OCI-LY3 (cell line): ENCODE measurements at regions not wholly inside any gene's neighbourhood (a gene's known extent, or its start where the extent isn't known, plus 50 kb on each side); places are given as distances from the start of the nearest gene placed in this dataset.

Source experiments
- CTCF ChIP-seq: fragments of 200-600, 300-600 bp; sonication (generic); IDR thresholded peaks from 2 replicates; pipeline ENCODE4 v1.5.1; 2014; ENCODE audit warnings: antibody characterized with exemption, low read length, low read depth
- EZH2phosphoT487 ChIP-seq: fragments of 200-600 bp; shearing (Covaris generic); IDR thresholded peaks from 2 replicates; pipeline ENCODE4 v1.6.1; 2018; ENCODE audit warnings: antibody characterized with exemption, mixed run types, low read depth

- TF ChIP-seq CTCF = no peak
- TF ChIP-seq EZH2phosphoT487 = no peak
Observed at GRCh38 chr17:71402007-71402406, 718.8 kb upstream of the SOX9 start.
